Tibial artery (tissue), 4 donors: ENCODE measurements at regions not wholly inside any gene's neighbourhood (a gene's known extent, or its start where the extent isn't known, plus 50 kb on each side); places are given as distances from the start of the nearest gene placed in this dataset.

Experiments used
- DNase-seq, 2 donors: peaks; one replicate each; pipeline ENCODE4 v3.0.0-alpha.2; 2019
- H3K27ac ChIP-seq, 2 donors: fragments of 200-600 bp; sonication (generic) in 1 of 2; 1 replicate in 1 of 2; 2 replicates in 1 of 2; pipeline ENCODE4 v1.5.1; 2018 to 2019; ENCODE audit warnings: mild to moderate bottlenecking in 1 of 2
- H3K27me3 ChIP-seq, 2 donors: fragments of 200-600 bp; sonication (generic) in 1 of 2; one replicate each; pipeline versions ENCODE4 v1.5.1 to v1.6.0; 2016 to 2019
- H3K36me3 ChIP-seq, 3 donors: fragments of 200-600 bp; sonication (generic) in 2 of 3; one replicate each; pipeline ENCODE4 v1.5.1; 2016 to 2019; ENCODE audit warnings: mild to moderate bottlenecking in 2 of 3
- H3K4me1 ChIP-seq, 4 donors: fragments of 200-600 bp; sonication (generic) in 2 of 4; 1 replicate in 3 of 4; 2 replicates in 1 of 4; pipeline ENCODE4 v1.5.1; 2016 to 2019
- H3K4me3 ChIP-seq, 2 donors: fragments of 200-600 bp; sonication (generic) in 1 of 2; 1 replicate in 1 of 2; 2 replicates in 1 of 2; pipeline ENCODE4 v1.5.1; 2018 to 2019; ENCODE audit warnings: mild to moderate bottlenecking in 2 of 2
- H3K9me3 ChIP-seq, 3 donors: fragments of 200-600 bp; sonication (generic) in 1 of 3; one replicate each; pipeline ENCODE4 v1.5.1; 2016 to 2019
- intact Hi-C: fragments of 100-400 bp; cut with DNase I; formaldehyde crosslinking; loops from one replicate; pipeline ENCODE4 v1.15.0; 2023; ENCODE audit warnings: low total_unique reads
- TF ChIP-seq, protein P1 (sequence below), 2 experiments: fragments of 200-600 bp in 1 of 2; fragments of 450-650 bp in 1 of 2; IDR thresholded peaks; one replicate each; pipeline ENCODE4 v1.5.1; 2017 to 2019; ENCODE audit warnings: antibody characterized with exemption in 2 of 2, mild to moderate bottlenecking in 1 of 2, moderate library complexity in 1 of 2

GRCh38 chr13:84649853-84650252, 767.6 kb upstream of the SLITRK1 start:
- intact Hi-C loops: no loop called here
- TF ChIP-seq, protein P1, sequence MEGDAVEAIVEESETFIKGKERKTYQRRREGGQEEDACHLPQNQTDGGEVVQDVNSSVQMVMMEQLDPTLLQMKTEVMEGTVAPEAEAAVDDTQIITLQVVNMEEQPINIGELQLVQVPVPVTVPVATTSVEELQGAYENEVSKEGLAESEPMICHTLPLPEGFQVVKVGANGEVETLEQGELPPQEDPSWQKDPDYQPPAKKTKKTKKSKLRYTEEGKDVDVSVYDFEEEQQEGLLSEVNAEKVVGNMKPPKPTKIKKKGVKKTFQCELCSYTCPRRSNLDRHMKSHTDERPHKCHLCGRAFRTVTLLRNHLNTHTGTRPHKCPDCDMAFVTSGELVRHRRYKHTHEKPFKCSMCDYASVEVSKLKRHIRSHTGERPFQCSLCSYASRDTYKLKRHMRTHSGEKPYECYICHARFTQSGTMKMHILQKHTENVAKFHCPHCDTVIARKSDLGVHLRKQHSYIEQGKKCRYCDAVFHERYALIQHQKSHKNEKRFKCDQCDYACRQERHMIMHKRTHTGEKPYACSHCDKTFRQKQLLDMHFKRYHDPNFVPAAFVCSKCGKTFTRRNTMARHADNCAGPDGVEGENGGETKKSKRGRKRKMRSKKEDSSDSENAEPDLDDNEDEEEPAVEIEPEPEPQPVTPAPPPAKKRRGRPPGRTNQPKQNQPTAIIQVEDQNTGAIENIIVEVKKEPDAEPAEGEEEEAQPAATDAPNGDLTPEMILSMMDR (IDR thresholded peaks at IDR 0.05): no peak
- Histone ChIP-seq H3K4me3 (no peak overlapping the region), H3K36me3 (no peaks in the 10 kb centered on the region), H3K9me3 (no peaks in the 10 kb centered on the region), H3K27me3 (no peaks in the 10 kb centered on the region), H3K4me1 (peaks cover 0 to 17% (median 6%) of the 10 kb centered on the region in 4 donors), H3K27ac (no peak overlapping the region)
- no peak for DNase-seq

- H3K36me3 ChIP-seq: no peaks in the 10 kb centered on the region
- no peak overlapping the region for H3K27ac ChIP-seq
- DNase-seq: no peak
- peaks cover 0 to 19% (median 6%) of the 10 kb centered on the region in 4 donors for H3K4me1 ChIP-seq
- H3K4me3 ChIP-seq: no peak overlapping the region
- intact Hi-C loops: no loop called here
- no peaks in the 10 kb centered on the region for H3K27me3 ChIP-seq
- TF ChIP-seq, protein P1 (IDR thresholded peaks at IDR 0.05): no peak
- H3K9me3 ChIP-seq: no peaks in the 10 kb centered on the region
These were observed 765.9 kb upstream of the SLITRK1 start for GRCh38 chr13:84648069-84648640.

DNA sequence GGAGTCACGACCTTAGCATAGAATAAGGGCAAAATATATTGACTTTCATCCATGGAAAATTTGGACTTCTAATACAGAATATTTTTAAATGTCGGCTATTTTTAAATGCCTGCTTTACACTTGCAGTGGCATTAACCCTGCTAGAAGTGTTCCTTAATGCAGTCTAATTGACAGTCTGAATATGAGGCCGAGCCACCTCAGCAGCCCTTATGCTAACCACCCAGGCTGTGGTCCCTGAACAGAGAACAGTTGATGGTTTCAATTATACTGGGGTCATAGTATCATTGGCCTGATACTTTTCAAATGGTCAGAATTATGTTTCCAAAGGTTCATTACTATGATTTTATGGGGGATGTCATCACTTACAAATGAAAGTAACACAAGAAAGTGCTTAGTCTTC, 764.7 kb upstream of the SLITRK1 start:
- no peaks in the 10 kb centered on the region for H3K27me3 ChIP-seq
- no peaks in the 10 kb centered on the region for H3K9me3 ChIP-seq
- TF ChIP-seq, protein P1 (IDR thresholded peaks at IDR 0.05): no peak
- intact Hi-C loops: no loop called here
- no peak overlapping the region for H3K4me3 ChIP-seq
- no peaks in the 10 kb centered on the region for H3K36me3 ChIP-seq
- H3K27ac ChIP-seq: no peak overlapping the region
- no peak for DNase-seq
- H3K4me1 ChIP-seq: peaks cover 0 to 19% (median 6%) of the 10 kb centered on the region in 4 donors

DNA sequence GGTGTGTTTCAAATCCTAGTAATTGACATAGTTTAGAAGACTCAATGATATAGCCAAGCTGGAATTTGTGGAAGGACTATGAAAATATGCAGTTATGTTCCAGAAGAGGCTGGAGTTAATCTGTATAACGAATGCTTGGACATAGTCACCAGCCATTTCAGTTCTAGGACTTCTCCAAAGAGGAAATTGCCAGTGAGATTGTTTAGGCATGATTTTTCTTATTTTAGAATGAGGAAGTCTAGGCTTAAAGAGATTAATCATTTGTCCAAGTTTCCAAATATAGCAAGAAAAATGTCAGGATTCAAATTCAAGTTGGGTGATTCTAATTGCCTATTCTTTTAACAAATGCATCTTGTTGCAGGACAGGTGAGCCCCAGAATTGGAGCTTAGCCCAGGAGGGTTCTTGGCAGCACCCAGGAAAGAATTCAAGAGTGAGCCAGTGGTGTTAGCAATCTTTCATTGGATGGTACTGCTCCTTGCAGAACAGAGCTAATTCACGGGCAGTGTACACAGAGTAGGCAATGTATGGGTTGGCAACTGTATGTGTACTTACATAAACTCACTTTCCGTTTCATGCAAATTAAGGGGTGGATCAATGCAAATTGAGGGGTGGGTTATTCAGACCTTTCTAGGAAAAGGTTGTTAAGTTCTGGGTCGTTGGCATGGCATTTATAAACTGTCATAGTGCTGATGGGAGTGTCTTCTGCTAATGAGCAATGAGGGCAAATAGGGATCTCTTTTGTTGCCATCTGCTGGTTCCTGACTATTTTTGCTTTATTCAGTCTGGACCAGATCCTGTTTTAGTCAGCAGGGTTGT, 763.1 kb upstream of the SLITRK1 start:
- Histone ChIP-seq H3K4me3 (no peak overlapping the region), H3K36me3 (no peaks in the 10 kb centered on the region), H3K27me3 (no peaks in the 10 kb centered on the region), H3K9me3 (no peaks in the 10 kb centered on the region), H3K4me1 (peaks cover 0 to 19% (median 6%) of the 10 kb centered on the region in 4 donors), H3K27ac (no peak overlapping the region)
- no peak for DNase-seq
- intact Hi-C loops: no loop called here
- TF ChIP-seq, protein P1 (IDR thresholded peaks at IDR 0.05): no peak

GRCh38 chr13:84641491-84641890, 759.2 kb upstream of the SLITRK1 start:
- no peak for DNase-seq
- no peak overlapping the region for H3K4me3 ChIP-seq
- H3K36me3 ChIP-seq: no peaks in the 10 kb centered on the region
- H3K4me1 ChIP-seq: peaks cover 0 to 13% (median 6%) of the 10 kb centered on the region in 4 donors
- intact Hi-C loops: no loop called here
- no peak overlapping the region for H3K27ac ChIP-seq
- TF ChIP-seq, protein P1 (IDR thresholded peaks at IDR 0.05): no peak
- H3K27me3 ChIP-seq: no peaks in the 10 kb centered on the region
- no peaks in the 10 kb centered on the region for H3K9me3 ChIP-seq
